A673 (cell line): ENCODE measurements at regions not wholly inside any gene's neighbourhood (a gene's known extent, or its start where the extent isn't known, plus 50 kb on each side); places are given as distances from the start of the nearest gene placed in this dataset.

Experiments used
- BruUV-seq: library from RNA; stranded (reverse); fragments of 400-500 nt; replicated peaks from 2 replicates; lab custom pipeline; 2021; lab: Mats Ljungman, UMichigan
- CTCF ChIA-PET: fragments of 300-600 bp; sonication (Branson Sonifier 250); formaldehyde crosslinking; loops from one replicate; lab custom pipeline; 2022; ENCODE audit warnings: antibody characterized with exemption; lab: Charles Lee
- POLR2A ChIA-PET: fragments of 300-600 bp; sonication (Branson Sonifier 250); formaldehyde crosslinking; loops from one replicate; lab custom pipeline; 2022; ENCODE audit warnings: antibody characterized with exemption; ENCODE audit not compliant: low non-redundant PET; lab: Charles Lee
- DNase-seq: peaks from one replicate; pipeline ENCODE4 v3.0.0-alpha.2; 2015; ENCODE audit warnings: low spot score
- H3K27ac ChIP-seq: fragments of 200-600 bp; sonication (generic); 2 replicates; pipeline ENCODE4 v1.5.1; 2016; ENCODE audit warnings: mixed run types, low read depth, mild to moderate bottlenecking, mixed read lengths, antibody characterized with exemption, low read length; ENCODE audit not compliant: poor library complexity, severe bottlenecking
- H3K27me3 ChIP-seq: fragments of 200-600 bp; sonication (generic); replicated peaks from 2 replicates; pipeline ENCODE4 v1.6.1; 2017; ENCODE audit warnings: mixed run types, low read depth, mild to moderate bottlenecking, mixed read lengths, antibody characterized with exemption, low read length; ENCODE audit not compliant: insufficient read depth, poor library complexity
- H3K36me3 ChIP-seq: fragments of 200-600 bp; sonication (generic); 2 replicates; pipeline ENCODE4 v1.6.1; 2016; ENCODE audit warnings: mixed run types, mild to moderate bottlenecking, mixed read lengths, antibody characterized with exemption, low read length; ENCODE audit not compliant: insufficient read depth, poor library complexity, severe bottlenecking
- H3K4me1 ChIP-seq: fragments of 200-600 bp; sonication (generic); 2 replicates; pipeline ENCODE4 v1.6.1; 2017; ENCODE audit warnings: mixed run types, mild to moderate bottlenecking, mixed read lengths, antibody characterized with exemption, low read length; ENCODE audit not compliant: insufficient read depth, poor library complexity, severe bottlenecking
- H3K4me3 ChIP-seq: fragments of 200-600 bp; sonication (generic); 2 replicates; pipeline ENCODE4 v1.5.1; 2016; ENCODE audit warnings: low read depth, mixed run types, mild to moderate bottlenecking, mixed read lengths, low read length; ENCODE audit not compliant: poor library complexity, severe bottlenecking
- H3K9me3 ChIP-seq: fragments of 200-600 bp; sonication (generic); 2 replicates; pipeline ENCODE4 v1.6.1; 2016; ENCODE audit warnings: mixed run types, low read depth, mild to moderate bottlenecking, mixed read lengths, antibody characterized with exemption, low read length; ENCODE audit not compliant: poor library complexity, severe bottlenecking
- EZH2 ChIP-seq: fragments of 200-600 bp; sonication (generic); IDR thresholded peaks from 2 replicates; pipeline ENCODE4 v1.6.1; 2017; ENCODE audit warnings: borderline replicate concordance, low read depth, mild to moderate bottlenecking, mixed read lengths, antibody characterized with exemption, low read length; ENCODE audit not compliant: poor library complexity, severe bottlenecking
- intact Hi-C: fragments of 100-400 bp; cut with micrococcal nuclease; formaldehyde crosslinking; loops from one replicate; pipeline ENCODE4 v1.10.0; 2022; ENCODE audit not compliant: unreplicated experiment
- TF ChIP-seq, protein P1 (sequence below): fragments of 300-800, 200-600 bp; sonication (generic); conservative IDR thresholded peaks from 2 replicates; pipeline ENCODE4 v1.5.1; 2017; ENCODE audit warnings: low read depth, mild to moderate bottlenecking, antibody characterized with exemption, low read length, moderate library complexity, mixed read lengths

- intact Hi-C loops: no loop called here
- Histone ChIP-seq H3K4me3 (no peak overlapping the region), H3K4me1 (no peaks in the 10 kb centered on the region), H3K36me3 (no peaks in the 10 kb centered on the region), H3K27ac (no peak overlapping the region), H3K27me3 (peaks cover 8% of the 10 kb centered on the region), H3K9me3 (no peaks in the 10 kb centered on the region)
- POLR2A ChIA-PET: no interaction called here
- CTCF ChIA-PET: no interaction called here
- no peak for DNase-seq
- no peak for TF ChIP-seq EZH2
- TF ChIP-seq, protein P1, sequence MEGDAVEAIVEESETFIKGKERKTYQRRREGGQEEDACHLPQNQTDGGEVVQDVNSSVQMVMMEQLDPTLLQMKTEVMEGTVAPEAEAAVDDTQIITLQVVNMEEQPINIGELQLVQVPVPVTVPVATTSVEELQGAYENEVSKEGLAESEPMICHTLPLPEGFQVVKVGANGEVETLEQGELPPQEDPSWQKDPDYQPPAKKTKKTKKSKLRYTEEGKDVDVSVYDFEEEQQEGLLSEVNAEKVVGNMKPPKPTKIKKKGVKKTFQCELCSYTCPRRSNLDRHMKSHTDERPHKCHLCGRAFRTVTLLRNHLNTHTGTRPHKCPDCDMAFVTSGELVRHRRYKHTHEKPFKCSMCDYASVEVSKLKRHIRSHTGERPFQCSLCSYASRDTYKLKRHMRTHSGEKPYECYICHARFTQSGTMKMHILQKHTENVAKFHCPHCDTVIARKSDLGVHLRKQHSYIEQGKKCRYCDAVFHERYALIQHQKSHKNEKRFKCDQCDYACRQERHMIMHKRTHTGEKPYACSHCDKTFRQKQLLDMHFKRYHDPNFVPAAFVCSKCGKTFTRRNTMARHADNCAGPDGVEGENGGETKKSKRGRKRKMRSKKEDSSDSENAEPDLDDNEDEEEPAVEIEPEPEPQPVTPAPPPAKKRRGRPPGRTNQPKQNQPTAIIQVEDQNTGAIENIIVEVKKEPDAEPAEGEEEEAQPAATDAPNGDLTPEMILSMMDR: no peak
- no TSS peak for BruUV-seq
Observed at GRCh38 chr1:56390934-56391731, 188.2 kb downstream of the PLPP3 start.

DNA sequence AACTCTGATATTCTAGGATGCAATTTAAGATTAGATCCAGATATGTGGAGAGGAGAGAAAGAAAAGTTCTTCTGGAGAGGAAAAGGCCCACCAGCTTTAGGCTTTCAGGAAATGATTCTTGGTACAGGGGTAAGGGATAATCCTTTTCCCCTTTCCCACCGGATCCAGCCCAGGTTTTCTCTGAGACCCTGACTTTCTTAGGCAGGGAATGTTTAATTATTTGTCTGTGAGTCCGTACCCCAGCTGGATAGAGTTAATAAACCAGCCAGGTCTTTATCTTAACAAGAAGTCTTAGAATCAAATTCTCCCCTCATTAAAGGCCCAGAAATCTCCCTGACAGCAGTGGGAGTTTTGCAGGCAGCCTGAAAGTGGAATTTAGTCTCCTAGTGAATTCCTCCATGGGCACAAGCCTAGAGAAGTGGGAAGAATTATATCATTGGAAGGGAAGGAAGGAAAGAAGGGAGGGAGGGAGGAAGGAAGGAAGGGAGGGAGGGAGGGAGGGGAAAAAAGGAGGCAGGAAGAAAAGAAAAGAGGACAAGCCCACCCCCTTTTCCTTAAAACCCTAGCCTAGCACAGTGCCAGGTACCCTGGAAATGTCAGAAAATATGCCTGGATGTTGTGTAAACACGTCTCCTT is 189.0 kb downstream of the PLPP3 start:
- H3K9me3 ChIP-seq: no peaks in the 10 kb centered on the region
- no peak overlapping the region for H3K4me3 ChIP-seq
- intact Hi-C loops: no loop called here
- peaks cover 2% of the 10 kb centered on the region for H3K27me3 ChIP-seq
- DNase-seq: peak; percentile 22
- TF ChIP-seq, protein P1: no peak
- TF ChIP-seq EZH2: no peak
- H3K27ac ChIP-seq: no peak overlapping the region
- H3K4me1 ChIP-seq: no peaks in the 10 kb centered on the region
- ChIA-PET CTCF (no interaction called here), POLR2A (no interaction called here)
- H3K36me3 ChIP-seq: no peaks in the 10 kb centered on the region
- no TSS peak for BruUV-seq

- CTCF ChIA-PET: no interaction called here
- POLR2A ChIA-PET: no interaction called here
- intact Hi-C loops: no loop called here
Observed at GRCh38 chr1:56389813-56390212, 189.6 kb downstream of the PLPP3 start.

More at GRCh38 chr1:56389813-56390212, 189.6 kb downstream of the PLPP3 start:
- H3K27me3 ChIP-seq: no peaks in the 10 kb centered on the region
- no peak overlapping the region for H3K27ac ChIP-seq
- no peak for DNase-seq
- TF ChIP-seq EZH2: no peak
- TF ChIP-seq, protein P1: no peak
- no peak overlapping the region for H3K4me3 ChIP-seq
- no peaks in the 10 kb centered on the region for H3K4me1 ChIP-seq
- BruUV-seq: no TSS peak
- no peaks in the 10 kb centered on the region for H3K36me3 ChIP-seq
- no peaks in the 10 kb centered on the region for H3K9me3 ChIP-seq
